ENCODE measurements at regions not wholly inside any gene's neighbourhood (a gene's known extent, or its start where the extent isn't known, plus 50 kb on each side); places are given as distances from the start of the nearest gene placed in this dataset.

DNA sequence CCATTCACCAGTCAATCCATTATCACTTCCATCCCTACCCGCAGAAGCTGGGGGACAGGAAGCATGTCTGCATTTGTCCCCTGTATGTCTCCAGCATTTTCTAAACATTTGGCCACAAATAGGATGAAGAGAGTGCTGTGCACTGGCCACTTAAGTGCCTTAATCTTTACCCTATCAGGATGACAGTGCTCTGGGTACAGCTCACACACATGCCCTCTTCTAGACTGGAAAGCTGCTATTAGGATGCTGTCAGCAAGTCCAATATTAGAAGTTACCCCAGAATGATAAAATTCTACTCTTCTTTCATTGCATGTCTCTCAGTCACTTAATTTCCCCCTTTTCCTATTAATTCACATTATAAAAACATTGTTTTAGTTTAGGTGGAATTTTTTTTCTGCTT, 168.4 kb downstream of the RASEF start:
- no peak overlapping the region for H2BK120ac ChIP-seq (ENCODE audit: low read depth, low read length, poor library complexity, severe bottlenecking)

More for the DNA sequence above, 168.4 kb downstream of the RASEF start:
- Histone ChIP-seq H3T11ph (ENCODE audit: low read length) (no peak overlapping the region), H3K9ac (ENCODE audit: extremely low read depth, insufficient read length, low read length) (no peak overlapping the region), H3K79me2 (ENCODE audit: insufficient read depth, low read length) (no peaks in the 10 kb centered on the region), H3K4ac (ENCODE audit: low read depth, low read length) (no peak overlapping the region), H3K23ac (ENCODE audit: insufficient read length, low read depth, low read length) (no peak overlapping the region), H3K9me3 (ENCODE audit: control insufficient read depth, low read depth, low read length) (no peaks in the 10 kb centered on the region), H4K8ac (replicated peaks; ENCODE audit: insufficient read length, low read depth, low read length) (no peak overlapping the region), H2AFZ (ENCODE audit: low read length) (no peak overlapping the region), H2BK5ac (ENCODE audit: insufficient read length, low read length) (no peak overlapping the region), H3K27me3 (ENCODE audit: insufficient read depth, low read length) (no peaks in the 10 kb centered on the region), H3K23me2 (ENCODE audit: insufficient read length, low read depth, low read length, poor library complexity, severe bottlenecking) (no peaks in the 10 kb centered on the region), H3K56ac (ENCODE audit: insufficient read length, low read depth, low read length) (no peak overlapping the region), H4K5ac (ENCODE audit: insufficient read length, low read depth, low read length) (no peak overlapping the region), H3K4me2 (ENCODE audit: insufficient read depth, insufficient read length, low read length) (no peak overlapping the region), H4K20me1 (ENCODE audit: control insufficient read depth, insufficient read depth, insufficient read length) (no peaks in the 10 kb centered on the region), H3K27ac (ENCODE audit: insufficient read length, low read depth, low read length) (no peak overlapping the region), H3K18ac (ENCODE audit: insufficient read length, low read depth, low read length) (no peak overlapping the region), H2AK5ac (ENCODE audit: insufficient read length, low read length) (no peak overlapping the region), H3K4me1 (ENCODE audit: insufficient read depth, low read length) (peaks cover 10% of the 10 kb centered on the region; the same call in 1 of the 2 replicates), H2BK20ac (ENCODE audit: low read depth, low read length, poor library complexity, severe bottlenecking) (no peak overlapping the region), H2BK12ac (ENCODE audit: insufficient read length, low read depth, low read length) (no peak overlapping the region), H3K79me1 (ENCODE audit: insufficient read depth, low read depth, low read length, poor library complexity, severe bottlenecking) (no peaks in the 10 kb centered on the region), H4K91ac (ENCODE audit: insufficient read length, low read depth, low read length) (no peak overlapping the region), H3K14ac (ENCODE audit: insufficient read depth, low read length) (no peak overlapping the region), H2BK15ac (ENCODE audit: low read depth, low read length) (no peak overlapping the region)
- no peak overlapping the region; a peak in 1 of 7 replicates for H3K27ac Mint-ChIP-seq
- no CpG with 5 or more reads among the region's 1 CpG for WGBS (ENCODE audit: extremely low coverage, insufficient read length, low lambda C conversion rate)
- TF ChIP-seq, protein P1, sequence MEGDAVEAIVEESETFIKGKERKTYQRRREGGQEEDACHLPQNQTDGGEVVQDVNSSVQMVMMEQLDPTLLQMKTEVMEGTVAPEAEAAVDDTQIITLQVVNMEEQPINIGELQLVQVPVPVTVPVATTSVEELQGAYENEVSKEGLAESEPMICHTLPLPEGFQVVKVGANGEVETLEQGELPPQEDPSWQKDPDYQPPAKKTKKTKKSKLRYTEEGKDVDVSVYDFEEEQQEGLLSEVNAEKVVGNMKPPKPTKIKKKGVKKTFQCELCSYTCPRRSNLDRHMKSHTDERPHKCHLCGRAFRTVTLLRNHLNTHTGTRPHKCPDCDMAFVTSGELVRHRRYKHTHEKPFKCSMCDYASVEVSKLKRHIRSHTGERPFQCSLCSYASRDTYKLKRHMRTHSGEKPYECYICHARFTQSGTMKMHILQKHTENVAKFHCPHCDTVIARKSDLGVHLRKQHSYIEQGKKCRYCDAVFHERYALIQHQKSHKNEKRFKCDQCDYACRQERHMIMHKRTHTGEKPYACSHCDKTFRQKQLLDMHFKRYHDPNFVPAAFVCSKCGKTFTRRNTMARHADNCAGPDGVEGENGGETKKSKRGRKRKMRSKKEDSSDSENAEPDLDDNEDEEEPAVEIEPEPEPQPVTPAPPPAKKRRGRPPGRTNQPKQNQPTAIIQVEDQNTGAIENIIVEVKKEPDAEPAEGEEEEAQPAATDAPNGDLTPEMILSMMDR (conservative IDR thresholded peaks at IDR 0.05) = no peak
- peaks cover 4 to 11% (median 9%) of the 10 kb centered on the region in 3 experiments; a peak in 5 of 7 replicates for H3K36me3 Mint-ChIP-seq (ENCODE audit: insufficient read depth in 1 of 3, low read depth in 3 of 3)
- no peaks in the 10 kb centered on the region for H3K27me3 Mint-ChIP-seq (ENCODE audit: low read depth)
- H3K4me3 Mint-ChIP-seq = no peak overlapping the region
- H3K4me1 Mint-ChIP-seq = peaks cover 7 to 19% of the 10 kb centered on the region in 2 experiments; a peak in 3 of 4 replicates
- H3K9me3 Mint-ChIP-seq = peaks cover 0 to 9% of the 10 kb centered on the region in 2 experiments; a peak in 2 of 5 replicates
- DNase-seq = no peak
